HUES48 (cell line): ENCODE measurements at regions not wholly inside any gene's neighbourhood (a gene's known extent, or its start where the extent isn't known, plus 50 kb on each side); places are given as distances from the start of the nearest gene placed in this dataset.

Source experiments
- H3K27ac ChIP-seq: one replicate; pipeline ENCODE4 v1.7.0; 2013; ENCODE audit warnings: low read depth, low read length, inconsistent platforms
- H3K27me3 ChIP-seq: 2 replicates; pipeline ENCODE4 v1.6.1; 2013; ENCODE audit warnings: mild to moderate bottlenecking, low read length; ENCODE audit not compliant: control insufficient read depth, insufficient read depth
- H3K36me3 ChIP-seq: 2 replicates; pipeline ENCODE4 v1.6.1; 2013; ENCODE audit warnings: low read length; ENCODE audit not compliant: control insufficient read depth, insufficient read depth
- H3K4me1 ChIP-seq: 2 replicates; pipeline ENCODE4 v1.6.1; 2013; ENCODE audit warnings: mild to moderate bottlenecking, low read length; ENCODE audit not compliant: control insufficient read depth, insufficient read depth
- H3K4me3 ChIP-seq: 2 replicates; pipeline ENCODE4 v1.5.1; 2013; ENCODE audit warnings: mild to moderate bottlenecking, low read depth, low read length
- H3K9ac ChIP-seq: 2 replicates; pipeline ENCODE4 v1.6.1; 2013; ENCODE audit warnings: mild to moderate bottlenecking, low read depth, low read length, moderate library complexity
- H3K9me3 ChIP-seq: 2 replicates; pipeline ENCODE4 v1.6.1; 2013; ENCODE audit warnings: low read length; ENCODE audit not compliant: control insufficient read depth, insufficient read depth

DNA sequence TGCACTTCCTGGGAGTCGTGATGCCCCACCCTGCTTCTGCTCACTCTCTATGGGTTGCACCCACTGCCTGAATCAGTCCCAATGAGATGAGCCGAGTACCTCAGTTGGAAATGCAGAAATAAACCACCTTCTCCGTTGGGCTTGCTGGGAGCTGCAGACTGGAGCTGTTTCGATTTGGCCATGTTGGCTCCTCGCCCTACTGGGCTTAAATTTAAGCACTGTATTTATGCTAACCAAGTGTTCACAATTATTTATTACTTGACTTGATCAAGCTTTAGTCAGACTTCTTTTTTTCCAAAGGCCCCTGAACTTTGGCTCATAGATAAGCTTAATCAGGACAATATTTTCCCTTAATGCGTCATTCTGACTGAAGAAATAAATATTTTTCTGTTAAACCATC lies 1072.4 kb upstream of the CDH9 start:
- H3K4me1 ChIP-seq, result no peaks in the 10 kb centered on the region
- no peak overlapping the region for H3K4me3 ChIP-seq
- no peaks in the 10 kb centered on the region for H3K9me3 ChIP-seq
- H3K36me3 ChIP-seq, result no peaks in the 10 kb centered on the region
- H3K9ac ChIP-seq, result no peak overlapping the region
- H3K27ac ChIP-seq, result no peak overlapping the region
- H3K27me3 ChIP-seq, result no peaks in the 10 kb centered on the region

GRCh38 chr5:28104080-28104479 lies 1065.7 kb upstream of the CDH9 start:
- Histone ChIP-seq H3K4me3 (no peak overlapping the region), H3K27ac (no peak overlapping the region), H3K9me3 (no peaks in the 10 kb centered on the region), H3K36me3 (no peaks in the 10 kb centered on the region), H3K9ac (no peak overlapping the region), H3K27me3 (no peaks in the 10 kb centered on the region), H3K4me1 (no peaks in the 10 kb centered on the region)

DNA sequence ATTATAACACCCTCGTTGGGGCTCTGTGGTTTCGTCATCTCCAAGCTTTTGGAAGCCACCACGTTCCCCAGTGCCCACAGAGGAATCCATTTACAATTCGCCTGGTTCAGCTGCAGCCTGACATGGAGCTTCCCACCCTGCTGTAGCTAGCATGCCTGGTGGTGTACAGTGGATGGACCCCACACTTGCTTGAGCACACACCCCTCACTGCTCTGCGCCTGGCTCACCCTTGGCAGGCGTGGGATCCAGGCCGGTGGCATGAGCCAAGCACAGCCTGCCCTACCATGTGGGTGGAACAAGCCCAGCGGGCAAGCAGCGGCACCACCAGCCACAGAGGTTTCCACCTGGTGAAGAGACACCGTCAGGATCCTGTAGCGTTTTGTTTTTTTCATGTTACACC lies 1045.7 kb upstream of the CDH9 start:
- H3K9me3 ChIP-seq, result peaks cover 2% of the 10 kb centered on the region; the same call in 1 of the 2 replicates
- no peaks in the 10 kb centered on the region for H3K36me3 ChIP-seq
- no peak overlapping the region for H3K27ac ChIP-seq
- H3K4me1 ChIP-seq, result no peaks in the 10 kb centered on the region
- H3K27me3 ChIP-seq, result no peaks in the 10 kb centered on the region
- H3K4me3 ChIP-seq, result no peak overlapping the region
- H3K9ac ChIP-seq, result no peak overlapping the region

DNA sequence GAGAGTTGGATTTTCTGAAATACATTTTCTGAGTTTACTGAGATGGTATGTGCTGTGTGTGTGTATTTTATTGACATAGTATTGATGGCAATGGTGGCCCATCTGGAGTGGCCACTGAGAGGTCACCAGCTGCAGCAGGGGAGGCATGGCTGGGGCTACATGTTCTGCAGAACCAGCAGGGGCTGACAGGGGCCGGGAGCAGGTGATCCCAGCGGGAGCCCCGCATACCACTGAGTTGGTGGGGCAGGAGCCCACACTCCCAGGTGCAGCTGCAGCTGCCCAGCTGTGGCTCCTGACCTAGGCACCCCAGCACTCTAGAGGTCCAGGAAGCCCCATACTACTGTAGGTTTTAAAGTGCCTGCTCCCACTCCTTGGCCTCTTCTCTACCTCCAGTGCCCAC lies 1044.2 kb upstream of the CDH9 start:
- Histone ChIP-seq H3K9ac (no peak overlapping the region), H3K36me3 (no peaks in the 10 kb centered on the region), H3K27ac (no peak overlapping the region), H3K9me3 (peaks cover 2% of the 10 kb centered on the region; the same call in 1 of the 2 replicates), H3K27me3 (no peaks in the 10 kb centered on the region), H3K4me3 (no peak overlapping the region), H3K4me1 (no peaks in the 10 kb centered on the region)

DNA sequence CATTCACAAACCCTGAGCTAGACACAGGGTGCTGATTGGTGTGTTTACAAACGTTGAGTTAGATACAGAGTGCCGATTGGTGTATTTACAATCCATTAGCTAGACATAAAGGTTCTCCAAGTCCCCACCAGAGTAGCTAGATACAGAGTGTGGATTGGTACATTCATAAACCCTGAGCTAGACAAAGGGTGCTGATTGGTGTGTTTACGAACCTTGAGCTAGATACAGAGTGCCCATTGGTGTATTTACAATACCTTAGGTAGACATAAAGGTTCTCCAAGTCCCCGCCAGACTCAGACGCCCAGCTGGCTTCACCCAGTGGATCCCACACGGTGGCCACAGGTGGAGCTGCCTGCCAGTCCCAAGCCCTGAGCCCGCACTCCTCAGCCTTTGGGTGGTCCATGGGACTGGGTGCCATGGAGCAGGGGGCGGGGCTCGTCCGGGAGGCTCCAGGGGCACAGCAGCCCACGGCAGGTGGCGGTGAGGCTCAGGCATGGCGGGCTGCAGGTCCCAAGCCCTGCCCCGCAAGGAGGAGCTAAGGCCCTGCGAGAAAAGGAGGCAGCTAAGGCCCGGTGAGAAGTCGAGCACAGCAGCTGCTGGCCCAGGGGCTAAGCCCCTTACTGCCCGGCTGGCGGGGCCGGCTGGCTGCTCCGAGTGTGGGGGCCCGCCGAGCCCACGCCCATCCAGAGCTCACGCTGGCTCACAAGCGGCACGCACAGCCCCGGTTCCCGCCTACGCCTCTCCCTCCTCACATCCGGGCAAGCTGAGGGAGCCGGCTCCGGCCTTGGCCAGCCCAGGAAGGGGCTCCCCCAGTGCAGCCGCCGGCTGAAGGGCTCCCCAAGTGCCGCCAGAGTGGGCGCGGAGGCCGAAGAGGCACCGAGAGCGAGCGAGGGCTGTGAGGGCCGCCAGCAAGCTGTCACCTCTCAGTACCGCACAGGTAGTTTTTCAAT lies 1039.2 kb upstream of the CDH9 start:
- H3K4me1 ChIP-seq, result no peaks in the 10 kb centered on the region
- H3K27me3 ChIP-seq, result no peaks in the 10 kb centered on the region
- no peak overlapping the region for H3K4me3 ChIP-seq
- no peak overlapping the region for H3K9ac ChIP-seq
- H3K9me3 ChIP-seq, result peaks cover 2% of the 10 kb centered on the region; the same call in 1 of the 2 replicates
- H3K36me3 ChIP-seq, result no peaks in the 10 kb centered on the region
- no peak overlapping the region for H3K27ac ChIP-seq

GRCh38 chr5:28066856-28067255 lies 1028.5 kb upstream of the CDH9 start:
- Histone ChIP-seq H3K4me1 (no peaks in the 10 kb centered on the region), H3K9me3 (no peaks in the 10 kb centered on the region), H3K4me3 (no peak overlapping the region), H3K36me3 (no peaks in the 10 kb centered on the region), H3K27me3 (no peaks in the 10 kb centered on the region), H3K27ac (no peak overlapping the region), H3K9ac (no peak overlapping the region)

- H3K4me3 ChIP-seq, result no peak overlapping the region
- no peaks in the 10 kb centered on the region for H3K27me3 ChIP-seq
- no peak overlapping the region for H3K9ac ChIP-seq
- no peaks in the 10 kb centered on the region for H3K9me3 ChIP-seq
- H3K36me3 ChIP-seq, result no peaks in the 10 kb centered on the region
- H3K4me1 ChIP-seq, result no peaks in the 10 kb centered on the region
- no peak overlapping the region for H3K27ac ChIP-seq
These were observed 1027.3 kb upstream of the CDH9 start for GRCh38 chr5:28065656-28066055.

DNA sequence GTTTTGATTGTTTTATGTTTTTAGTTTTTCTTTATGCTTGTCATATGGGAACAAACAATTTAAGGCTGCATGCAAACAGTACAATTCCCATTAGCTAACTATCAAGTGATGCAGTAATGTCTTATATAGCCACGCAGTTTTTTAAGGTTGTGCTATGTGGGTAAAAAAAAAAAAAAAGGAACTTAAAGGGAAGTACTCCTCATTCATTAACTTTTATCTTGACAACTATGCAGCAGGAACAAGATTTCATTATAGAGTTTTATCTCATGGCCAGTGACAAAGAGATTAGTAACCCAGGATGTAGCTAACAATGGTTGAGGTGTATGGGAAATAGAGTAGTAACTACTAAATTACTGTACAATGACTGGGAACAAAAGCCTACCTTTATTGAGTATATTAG lies 1008.2 kb upstream of the CDH9 start:
- Histone ChIP-seq H3K27me3 (no peaks in the 10 kb centered on the region), H3K9ac (no peak overlapping the region), H3K4me3 (no peak overlapping the region), H3K27ac (no peak overlapping the region), H3K9me3 (no peaks in the 10 kb centered on the region), H3K4me1 (no peaks in the 10 kb centered on the region), H3K36me3 (no peaks in the 10 kb centered on the region)

DNA sequence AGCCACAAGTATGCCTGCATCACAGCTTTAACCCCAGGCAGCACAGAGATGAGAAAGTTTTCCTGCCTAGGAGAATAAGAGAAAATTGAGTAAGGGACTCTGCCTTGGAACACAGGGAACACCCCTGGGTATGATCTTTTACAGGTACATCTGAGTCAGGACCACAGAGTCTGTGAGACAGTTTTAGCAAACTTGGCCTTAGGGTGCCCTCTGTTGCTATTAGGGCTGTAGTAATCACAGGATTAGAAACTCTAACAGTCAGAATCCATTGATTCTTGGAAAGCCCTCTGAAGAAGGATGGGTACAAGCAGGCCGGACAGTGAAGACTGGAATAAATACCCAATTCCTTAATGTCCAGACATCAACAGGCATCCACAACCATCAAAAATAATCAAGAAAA lies 989.5 kb upstream of the CDH9 start:
- Histone ChIP-seq H3K4me3 (no peak overlapping the region), H3K4me1 (no peaks in the 10 kb centered on the region), H3K27ac (no peak overlapping the region), H3K9ac (no peak overlapping the region), H3K27me3 (no peaks in the 10 kb centered on the region), H3K36me3 (no peaks in the 10 kb centered on the region), H3K9me3 (no peaks in the 10 kb centered on the region)

DNA sequence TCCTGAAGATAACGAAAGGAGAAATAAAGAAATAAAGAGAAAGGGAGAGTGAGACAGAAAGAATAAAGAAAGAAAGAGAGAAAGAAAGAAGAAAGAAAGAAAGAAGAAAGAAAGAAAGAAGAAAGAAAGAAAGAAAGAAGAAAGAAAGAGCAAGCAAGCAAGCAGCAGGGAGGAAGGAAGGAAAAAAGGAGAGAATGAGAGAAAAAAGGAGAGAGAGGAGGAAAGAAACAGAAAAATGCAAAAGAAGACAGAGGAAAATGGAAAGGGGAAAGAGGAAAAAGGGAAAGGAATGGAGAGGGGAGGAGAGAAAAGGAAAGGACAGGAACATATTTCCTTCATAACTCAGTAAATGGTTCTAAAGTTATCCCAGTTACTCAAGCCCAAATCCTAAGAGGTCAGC lies 978.8 kb upstream of the CDH9 start:
- Histone ChIP-seq H3K4me3 (no peak overlapping the region), H3K4me1 (no peaks in the 10 kb centered on the region), H3K9me3 (peaks cover 42% of the 10 kb centered on the region), H3K27ac (no peak overlapping the region), H3K36me3 (no peaks in the 10 kb centered on the region), H3K9ac (no peak overlapping the region), H3K27me3 (no peaks in the 10 kb centered on the region)

- H3K4me3 ChIP-seq, result no peak overlapping the region
- no peak overlapping the region for H3K9ac ChIP-seq
- no peak overlapping the region for H3K27ac ChIP-seq
- H3K27me3 ChIP-seq, result no peaks in the 10 kb centered on the region
- H3K9me3 ChIP-seq, result peaks cover 61% of the 10 kb centered on the region
- H3K4me1 ChIP-seq, result no peaks in the 10 kb centered on the region
- H3K36me3 ChIP-seq, result no peaks in the 10 kb centered on the region
These were observed 976.4 kb upstream of the CDH9 start for GRCh38 chr5:28014779-28015178.
